GM04503 (cell line): ENCODE measurements at regions not wholly inside any gene's neighbourhood (a gene's known extent, or its start where the extent isn't known, plus 50 kb on each side); places are given as distances from the start of the nearest gene placed in this dataset.
"Not testable (repeated sequence)": the region's sequence is repeated elsewhere in the genome, so short reads cannot be mapped to it uniquely, and the experiment has no call there.

ENCODE experiments used
- DNase-seq: peaks from one replicate; pipeline ENCODE4 v3.0.0-alpha.2; 2012; ENCODE audit warnings: low read depth

DNA sequence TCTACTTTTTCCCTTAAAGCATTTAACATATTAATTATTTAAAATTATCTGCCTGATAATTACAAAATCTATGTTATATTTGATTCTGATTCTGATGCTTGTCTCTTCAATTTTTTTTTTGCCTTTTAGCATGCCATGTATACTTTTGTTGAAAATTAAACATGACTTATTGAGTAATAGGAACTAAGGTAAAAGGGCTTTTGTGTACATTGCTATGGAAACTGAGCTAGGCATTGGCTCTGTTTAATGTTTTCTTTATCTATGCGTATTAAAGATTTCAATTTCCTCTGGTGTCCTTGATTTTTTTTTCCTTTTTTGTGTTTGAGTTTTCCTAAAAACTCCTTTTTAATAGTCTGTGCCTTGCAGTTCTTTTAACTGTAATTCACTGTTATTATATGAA lies 805.2 kb downstream of the DHX35 start:
- no peak for DNase-seq

DNA sequence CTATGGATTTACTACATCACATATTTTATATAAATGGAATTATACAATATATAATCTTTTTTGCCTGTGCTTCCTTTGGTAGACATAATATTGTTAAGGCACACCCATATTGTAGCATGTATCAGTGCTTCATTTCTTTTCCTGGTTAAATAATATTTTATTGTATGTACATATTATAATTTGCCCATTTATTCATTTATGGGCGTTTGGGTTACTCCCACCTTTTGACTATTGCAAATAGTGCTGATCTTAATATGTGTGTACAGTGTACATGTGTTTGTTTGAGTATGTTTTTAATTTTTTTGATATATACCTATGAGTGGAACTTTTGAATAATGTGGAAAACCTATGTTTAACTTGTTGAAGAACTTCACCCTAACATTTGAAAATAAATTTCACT lies 804.2 kb downstream of the DHX35 start:
- no peak for DNase-seq

DNA sequence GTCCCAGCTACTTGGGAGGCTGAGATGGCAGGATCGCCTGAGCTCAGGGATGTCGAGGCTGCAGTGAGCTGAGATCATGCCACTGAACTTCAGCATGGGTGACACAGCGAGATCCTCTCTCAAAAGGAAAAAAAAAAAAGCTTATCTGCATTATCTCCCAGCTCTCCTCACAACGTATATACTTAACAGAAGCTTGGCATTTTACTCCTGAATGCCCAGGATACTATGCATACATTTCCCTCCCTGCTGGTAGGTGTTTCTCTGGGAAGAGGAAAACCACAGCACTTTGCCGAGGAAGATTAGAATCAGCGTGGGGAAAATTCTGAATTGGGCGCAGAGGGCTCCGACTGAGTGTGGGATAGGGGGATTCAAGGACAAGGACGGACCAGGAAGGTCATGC lies 800.6 kb downstream of the DHX35 start:
- DNase-seq = no peak

DNA sequence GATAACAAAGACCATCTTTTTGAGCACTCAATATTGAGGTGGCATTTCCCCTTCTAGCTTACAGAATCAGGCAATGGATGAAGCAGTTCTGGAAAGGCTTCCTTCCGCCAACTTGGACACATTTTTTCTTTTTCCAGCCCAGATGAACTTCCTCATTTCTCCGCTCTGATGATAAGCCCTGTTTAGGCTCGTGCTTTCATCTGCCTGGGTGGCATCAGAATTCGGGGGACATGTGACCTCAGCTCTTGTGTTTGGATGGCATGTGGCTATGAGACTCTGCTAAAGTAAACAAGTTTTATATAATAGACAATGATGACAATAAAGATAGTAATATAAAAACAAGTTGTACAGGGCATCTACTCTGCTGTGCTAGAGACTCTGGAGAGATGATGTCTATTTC lies 796.7 kb downstream of the DHX35 start:
- DNase-seq = no peak

DNA sequence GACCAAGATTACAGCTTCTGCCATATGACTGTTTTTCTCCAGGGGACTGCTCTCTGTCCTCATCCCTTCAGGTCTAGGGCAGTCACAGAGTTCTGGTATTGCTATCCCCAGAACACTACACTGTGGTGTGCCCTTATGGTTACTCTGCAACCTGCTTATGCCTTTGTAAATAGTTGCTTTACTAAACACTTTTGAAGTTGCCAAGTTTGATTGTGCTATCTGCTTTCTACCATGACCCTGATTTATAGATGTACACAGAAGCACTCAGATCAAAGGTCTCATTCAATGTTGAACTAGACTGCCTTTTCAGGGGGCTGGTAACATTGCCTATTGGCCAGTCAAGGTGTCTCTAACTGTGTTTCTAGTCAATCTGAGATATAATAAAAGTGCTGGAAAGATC lies 794.7 kb downstream of the DHX35 start:
- no peak for DNase-seq

DNA sequence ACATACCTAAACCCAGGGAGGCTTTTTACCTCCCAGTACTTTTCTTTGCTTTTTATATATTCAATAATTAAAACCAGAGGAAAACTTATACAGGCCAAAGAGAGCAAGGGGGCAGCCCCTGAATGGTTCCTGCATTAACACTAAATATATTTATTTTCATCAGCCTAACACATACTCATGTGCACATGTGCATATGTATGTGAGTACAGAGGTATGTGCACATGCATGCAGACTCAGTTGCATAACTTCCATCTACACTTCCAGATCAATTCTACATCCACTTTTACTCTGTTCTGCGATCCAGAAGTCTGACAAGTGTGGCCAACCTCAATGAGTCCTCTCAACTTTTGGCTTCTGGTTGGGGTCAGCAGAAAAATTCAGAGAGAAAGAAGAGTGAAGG lies 794.2 kb downstream of the DHX35 start:
- no peak for DNase-seq

DNA sequence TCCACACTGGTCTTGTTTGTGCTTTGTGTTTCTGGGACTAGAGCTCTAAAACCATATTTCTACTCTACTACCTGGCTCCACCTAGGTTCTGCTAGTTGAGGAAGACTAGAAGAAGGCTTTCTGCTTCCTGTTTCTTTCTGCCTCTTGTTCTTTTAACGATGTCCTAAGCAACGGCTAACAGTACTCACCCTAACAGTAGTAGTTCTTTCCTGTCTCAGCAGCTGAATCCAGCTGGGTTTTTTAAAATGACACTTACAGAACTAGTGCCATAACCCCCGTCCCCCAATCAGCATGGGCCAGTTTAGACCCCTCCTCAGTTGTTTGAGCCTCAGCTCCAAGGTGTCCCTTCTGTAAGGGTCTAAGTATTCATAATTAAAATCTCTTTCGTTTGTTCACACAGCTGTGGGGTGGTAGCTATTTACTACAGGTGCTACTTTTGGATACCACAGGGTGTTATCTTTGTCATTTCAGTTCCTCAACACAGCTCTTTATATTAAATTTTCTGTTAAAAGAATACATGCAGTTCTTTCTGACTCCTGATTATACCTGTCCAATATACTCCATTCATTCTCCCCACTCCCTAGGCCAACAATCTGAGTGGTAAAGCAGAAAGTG lies 790.2 kb downstream of the DHX35 start:
- no peak for DNase-seq

DNA sequence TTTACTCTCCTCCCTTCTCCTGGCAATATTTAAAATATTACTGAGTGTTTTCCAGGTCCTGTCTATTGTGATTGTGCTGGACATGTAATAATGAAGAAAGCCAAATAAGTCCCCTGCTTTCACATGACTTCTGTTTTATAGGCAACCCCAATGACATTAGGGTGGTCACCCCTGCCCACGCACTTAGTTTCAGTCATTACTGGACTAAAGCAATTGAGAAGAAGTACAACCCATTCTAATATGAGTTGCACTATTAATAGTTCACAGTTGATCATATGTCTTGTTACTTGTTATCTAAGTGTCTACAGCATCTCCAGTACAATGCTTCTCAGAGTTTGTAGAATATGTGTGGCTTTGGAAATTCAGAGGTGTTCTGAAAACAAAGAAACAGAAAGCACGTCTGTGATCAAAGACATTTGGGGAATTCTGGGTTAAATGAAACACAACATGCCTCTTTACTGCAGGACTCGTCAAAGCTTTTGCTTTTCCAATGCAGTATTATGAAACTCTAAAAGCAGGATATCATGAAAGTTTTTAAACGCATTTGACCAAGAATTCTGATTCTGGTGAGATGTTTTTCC lies 789.5 kb downstream of the DHX35 start:
- no peak for DNase-seq

DNA sequence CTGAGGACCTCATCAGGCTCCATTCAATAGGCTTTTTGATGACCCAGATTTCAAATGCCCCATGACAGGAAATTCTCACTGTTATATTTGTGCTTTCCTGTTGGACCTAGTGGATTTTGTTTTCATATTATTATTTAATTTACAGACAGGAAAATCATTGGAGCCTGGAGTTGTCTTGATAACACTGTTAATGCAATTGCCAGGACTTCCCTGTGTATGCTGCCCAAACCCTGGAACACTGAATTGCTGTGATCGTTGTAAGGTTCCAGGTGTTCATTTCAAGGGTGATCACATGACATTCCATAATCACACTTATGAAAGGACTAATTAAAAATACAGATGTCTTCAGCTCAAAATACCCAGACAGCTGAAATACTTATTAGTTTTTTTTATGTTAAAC lies 783.2 kb downstream of the DHX35 start:
- DNase-seq = no peak

DNA sequence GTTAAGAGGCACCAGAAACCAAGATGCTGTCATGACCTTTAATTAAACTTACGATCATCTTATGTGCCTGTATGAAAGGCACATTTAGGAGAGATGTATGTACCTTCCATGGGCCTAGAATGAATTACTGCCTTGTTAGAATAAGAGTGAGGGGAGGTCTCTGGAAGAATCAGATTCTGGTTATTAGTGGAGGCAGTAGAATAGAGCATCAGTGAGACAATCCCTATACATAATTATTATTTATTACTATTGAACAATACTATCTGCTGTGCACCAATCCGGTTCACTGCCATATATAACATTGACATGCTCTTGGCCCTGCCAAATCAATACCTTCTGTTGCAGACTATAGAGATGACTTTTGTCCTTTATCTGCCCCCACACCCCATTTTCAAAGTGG lies 776.5 kb downstream of the DHX35 start:
- DNase-seq = no peak

DNA sequence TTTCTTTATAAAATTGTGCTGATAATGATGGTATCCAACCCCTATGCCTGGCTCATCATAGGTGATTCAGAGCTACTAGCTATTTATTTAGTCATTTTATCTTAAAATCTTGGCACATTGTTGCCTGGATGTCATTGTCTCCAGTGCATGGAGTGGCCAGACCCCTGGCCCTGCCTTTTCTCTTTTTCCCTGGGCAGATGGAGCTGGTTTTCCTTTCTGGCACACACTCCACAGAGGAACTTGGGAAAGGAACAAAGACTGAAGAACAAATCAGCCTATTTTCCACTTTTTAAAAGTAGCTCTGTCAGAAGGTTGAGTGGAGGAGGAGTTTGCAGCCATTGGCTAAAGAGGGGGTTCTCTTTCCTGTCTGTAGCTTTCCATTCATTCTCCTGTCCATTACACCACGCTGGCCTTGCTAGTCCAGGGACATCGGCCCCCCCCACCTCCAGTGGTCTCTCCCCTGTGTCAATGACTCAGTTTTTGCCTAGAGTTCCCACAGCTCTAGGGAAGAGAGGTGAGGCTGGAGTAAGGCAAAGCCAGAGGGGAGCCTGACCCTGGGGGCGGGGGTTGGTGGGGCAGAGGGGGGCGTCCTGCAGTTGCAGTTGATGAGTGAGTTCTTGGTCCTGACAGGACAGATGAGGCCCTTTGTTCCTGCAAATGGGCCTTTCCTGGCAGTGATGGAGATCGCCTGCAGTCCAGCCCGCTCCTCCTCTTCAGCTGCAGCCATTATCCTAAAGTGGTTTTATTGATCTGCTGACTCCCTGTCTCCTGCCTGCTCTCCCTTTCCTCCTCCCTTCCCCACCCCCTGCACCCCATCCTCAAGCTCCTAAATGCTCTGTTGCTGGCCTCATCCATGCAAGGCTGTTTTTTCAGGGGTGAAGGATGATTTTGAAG lies 774.5 kb downstream of the DHX35 start:
- no peak for DNase-seq

DNA sequence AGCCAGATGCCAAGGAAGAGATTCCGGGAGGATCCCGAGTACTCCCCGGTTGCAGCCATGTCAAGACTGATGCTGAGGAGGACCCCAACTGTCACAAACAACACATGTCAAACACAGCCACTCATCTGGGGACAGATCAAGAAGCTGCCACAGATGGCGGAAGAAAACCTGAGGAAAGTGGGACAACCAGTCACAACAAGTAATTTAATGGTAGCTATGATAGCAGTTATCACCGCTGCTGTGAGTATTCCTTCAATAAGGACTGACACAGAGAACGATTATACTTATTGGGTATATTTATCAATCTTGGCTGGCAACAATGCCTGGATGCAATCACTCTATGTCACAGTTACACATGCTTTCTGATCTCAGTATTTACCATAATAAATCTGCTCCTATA lies 763.4 kb downstream of the DHX35 start:
- not testable (repeated sequence) for DNase-seq

DNA sequence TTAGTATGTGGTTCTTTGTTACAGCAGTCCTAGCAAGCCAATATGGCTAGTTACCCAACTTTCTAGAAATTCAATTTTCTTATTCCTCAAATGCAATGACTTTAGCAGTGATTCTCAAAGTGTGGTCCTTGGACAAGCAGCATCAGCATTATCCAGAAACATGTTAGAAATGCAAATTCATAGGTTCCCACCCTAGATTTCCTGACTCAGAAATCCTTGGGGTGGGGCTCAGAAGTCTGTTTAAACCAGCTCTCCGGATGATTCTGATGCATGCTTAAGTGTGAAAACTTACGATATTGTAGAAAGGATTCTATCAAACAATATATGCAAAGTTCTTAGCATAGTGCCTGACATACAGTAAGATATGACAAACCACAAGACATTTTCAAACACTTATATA lies 757.1 kb downstream of the DHX35 start:
- no peak for DNase-seq

DNA sequence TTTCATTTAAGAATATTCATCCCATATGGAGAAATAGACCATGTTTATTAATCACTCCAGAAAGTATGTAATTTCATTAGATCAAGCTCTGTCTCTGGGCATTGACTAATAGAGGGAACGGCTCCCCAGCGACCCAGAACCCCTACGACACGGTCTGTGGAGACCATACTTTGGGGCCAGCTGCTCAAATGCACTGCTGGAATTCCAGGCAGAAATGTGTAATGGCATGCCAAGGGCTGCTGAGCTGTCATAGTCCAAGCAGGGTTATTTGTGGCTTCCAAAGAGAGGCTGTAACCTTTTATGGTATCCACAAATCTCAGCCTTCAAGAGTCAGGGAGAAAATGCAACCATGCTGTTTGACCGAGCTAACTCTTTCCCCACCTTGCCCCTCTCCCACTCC lies 755.8 kb downstream of the DHX35 start:
- DNase-seq = no peak

DNA sequence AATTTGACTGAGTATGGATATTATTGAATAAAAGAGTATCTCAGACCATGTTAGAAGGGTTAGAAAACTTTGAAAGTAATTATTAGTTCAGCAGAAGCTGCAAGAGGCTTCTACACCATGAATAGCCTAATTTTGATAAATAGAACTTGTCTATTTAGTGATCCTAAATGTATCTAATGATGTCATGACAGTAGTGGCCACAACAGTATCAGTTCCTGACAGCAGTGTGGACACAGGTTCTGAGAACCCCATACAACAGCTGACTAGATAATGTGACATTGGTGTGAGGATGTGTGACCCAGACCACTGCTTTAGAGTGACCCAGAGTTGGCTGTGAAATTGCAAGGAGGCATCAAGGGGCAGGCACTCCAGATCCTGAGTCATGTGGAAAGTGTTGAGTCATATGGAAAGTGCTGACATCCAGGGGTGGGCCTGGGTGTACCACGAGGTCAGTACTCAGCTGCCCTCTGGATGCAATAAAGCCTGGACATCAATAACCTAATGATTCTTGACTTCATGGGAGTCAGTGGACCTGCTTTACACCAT lies 754.7 kb downstream of the DHX35 start:
- no peak for DNase-seq

DNA sequence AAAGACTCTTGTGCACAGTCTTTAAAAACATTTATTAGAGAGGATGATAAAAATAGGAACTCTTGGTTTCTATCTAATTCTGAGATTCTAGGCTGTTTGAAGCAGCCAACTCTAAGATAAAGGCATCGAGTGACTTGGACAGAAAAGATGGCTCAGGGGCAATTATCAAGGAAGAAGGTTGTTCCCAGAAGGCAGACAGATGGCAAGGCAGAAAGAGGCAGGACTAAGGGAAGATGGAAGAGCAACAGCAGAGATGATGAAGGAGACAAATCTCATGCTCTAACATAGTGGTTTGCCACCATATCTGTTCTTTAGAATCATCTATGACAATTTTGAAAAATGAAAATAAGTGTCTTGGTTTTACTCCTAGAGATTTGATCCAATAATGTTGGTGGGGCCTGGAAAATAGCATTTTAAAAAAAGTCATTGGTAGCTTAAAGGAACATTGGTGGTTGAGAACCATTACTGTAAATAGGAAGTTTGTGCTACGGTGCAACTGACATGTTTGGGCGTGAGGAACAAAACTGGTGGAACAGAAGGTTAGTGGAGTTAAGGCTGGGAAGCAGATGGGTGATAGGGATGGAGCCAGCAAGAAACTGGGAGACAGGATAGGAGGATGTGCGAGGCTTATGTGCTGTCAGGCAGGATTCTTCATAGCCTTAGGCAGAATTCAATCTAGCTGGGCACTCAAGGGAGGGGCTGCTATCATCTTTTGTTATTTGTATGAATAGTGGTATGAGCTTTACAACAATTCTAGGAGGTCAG lies 751.1 kb downstream of the DHX35 start:
- DNase-seq = no peak

DNA sequence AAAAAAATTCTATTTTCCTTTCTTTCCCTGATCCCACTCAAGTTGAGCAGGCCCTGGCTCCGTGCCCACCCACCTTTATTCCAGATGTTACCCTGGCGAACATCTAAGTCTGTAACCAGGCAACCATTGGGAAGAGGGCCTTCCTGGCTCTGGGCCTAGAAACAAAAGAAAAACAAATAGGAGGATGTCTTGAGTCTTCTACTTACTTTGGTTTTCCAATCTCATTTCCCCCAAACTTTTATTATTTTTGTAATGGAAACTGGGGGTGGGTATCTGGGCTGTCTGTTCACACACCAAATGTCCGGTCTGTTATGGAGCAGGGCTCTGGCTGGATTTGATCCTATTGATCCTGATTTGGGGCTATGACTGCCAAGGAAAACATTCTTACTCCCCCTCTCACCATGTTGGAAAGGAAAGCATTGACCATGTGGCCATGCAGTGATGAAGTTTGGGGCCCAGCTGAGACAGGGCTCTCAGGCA lies 744.1 kb downstream of the DHX35 start:
- no peak for DNase-seq

DNA sequence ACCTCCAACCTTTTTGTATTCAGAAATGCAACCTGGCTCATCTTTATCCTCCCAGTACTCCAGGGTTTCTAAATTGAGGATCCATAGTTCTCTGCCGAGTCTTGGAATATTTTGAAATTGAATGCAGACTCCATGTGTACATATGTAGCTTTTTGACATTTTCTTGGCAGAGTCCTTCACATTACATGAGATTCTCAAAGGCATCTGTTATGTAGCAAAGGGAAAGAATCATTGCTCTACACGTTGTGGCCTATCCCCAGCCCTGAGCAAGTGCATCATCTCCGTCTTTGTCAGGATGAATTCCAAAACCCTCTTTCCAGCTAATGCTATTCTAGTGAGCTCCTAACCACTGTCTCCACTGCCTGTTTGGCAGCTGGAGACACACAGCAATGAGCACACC lies 742.9 kb downstream of the DHX35 start:
- no peak for DNase-seq

DNA sequence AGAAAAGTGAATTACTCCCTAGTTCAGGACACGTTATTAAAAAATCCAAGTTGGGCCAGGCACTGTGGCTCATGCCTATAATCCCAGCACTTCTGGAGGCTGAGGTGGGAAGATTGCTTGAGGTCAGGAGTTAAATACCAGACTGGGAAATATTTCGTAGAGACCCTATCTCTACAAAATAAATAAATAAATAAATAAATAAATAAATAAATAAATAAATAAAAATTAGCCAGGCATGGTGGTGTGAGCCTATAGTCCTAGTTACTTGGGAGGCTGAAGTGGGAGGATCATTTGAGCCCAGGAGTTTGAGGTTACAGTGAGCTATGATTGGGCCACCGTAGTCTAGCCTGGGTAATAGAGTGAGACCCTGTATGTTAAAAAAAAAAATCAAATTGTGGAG lies 741.2 kb downstream of the DHX35 start:
- DNase-seq = not testable (repeated sequence)

DNA sequence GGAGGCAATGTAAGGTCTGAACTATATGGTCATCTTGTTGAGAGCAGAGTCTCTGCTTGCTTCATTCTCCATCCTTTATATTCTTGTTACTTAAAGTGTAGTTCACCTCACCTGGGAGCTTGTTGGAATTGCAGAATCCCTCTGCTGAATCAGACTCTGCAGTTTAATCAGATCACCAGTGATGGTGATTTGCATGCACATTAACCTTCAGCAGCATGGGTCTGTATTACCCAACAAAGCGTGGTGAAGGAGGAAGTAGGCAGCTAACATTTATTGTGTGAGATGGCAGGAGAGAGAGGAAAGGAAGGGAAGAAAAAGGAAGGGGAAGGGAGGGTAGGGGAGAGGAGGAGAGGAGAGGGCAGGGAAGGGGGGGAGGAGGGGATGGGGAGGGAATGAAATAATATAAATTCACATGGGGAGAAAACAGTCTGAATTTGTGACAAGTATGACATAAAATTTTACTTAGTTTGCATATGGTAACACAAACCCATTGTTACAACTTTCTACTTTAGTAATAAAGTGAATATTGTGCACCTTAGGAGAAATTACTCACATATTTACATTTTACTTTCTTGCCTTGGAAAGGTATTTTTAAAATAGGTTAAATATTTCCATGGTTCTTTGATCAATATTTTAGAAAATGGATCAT lies 740.7 kb downstream of the DHX35 start:
- no peak for DNase-seq

DNA sequence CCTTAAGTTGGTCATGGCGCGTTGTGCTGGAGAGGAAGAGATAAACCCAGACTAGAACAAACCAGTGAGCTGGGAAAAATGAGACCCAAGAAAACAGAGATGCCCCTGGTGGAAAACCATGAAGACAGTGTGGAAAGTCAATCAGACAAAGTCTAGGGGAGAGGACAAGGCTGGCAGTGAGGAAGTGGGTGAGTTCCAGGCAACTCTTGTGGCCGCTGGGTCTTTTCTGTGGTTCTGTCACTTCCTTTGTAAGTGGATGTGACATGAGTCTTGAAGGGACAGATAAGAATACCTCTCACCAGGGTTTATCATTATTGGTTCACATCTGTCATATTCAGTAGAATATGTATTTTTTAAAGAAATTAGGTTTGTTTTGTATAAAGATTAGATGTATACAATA lies 738.4 kb downstream of the DHX35 start:
- no peak for DNase-seq
